Keratinocyte (primary cell): ENCODE measurements at regions not wholly inside any gene's neighbourhood (a gene's known extent, or its start where the extent isn't known, plus 50 kb on each side); places are given as distances from the start of the nearest gene placed in this dataset.

Experiments used
- EZH2 ChIP-seq: IDR thresholded peaks from one replicate; pipeline ENCODE4 v1.6.1; 2012; ENCODE audit warnings: inconsistent platforms, mild to moderate bottlenecking, low read length, moderate library complexity
- TF ChIP-seq, protein P1 (sequence below), 3 experiments: IDR thresholded peaks in 1 of 3; conservative IDR thresholded peaks in 1 of 3; optimal IDR thresholded peaks in 1 of 3; 2 replicates in 2 of 3; 3 replicates in 1 of 3; pipeline versions ENCODE3 to v1.5.1; 2011; ENCODE audit warnings: low read length in 3 of 3, mild to moderate bottlenecking in 3 of 3, moderate library complexity in 2 of 3, control low read depth in 1 of 3, inconsistent platforms in 1 of 3; ENCODE audit not compliant: insufficient read depth in 2 of 3; ENCODE audit errors: extremely low read depth in 1 of 3

GRCh38 chr4:55707507-55707906 is 71.4 kb upstream of the NMU start:
- TF ChIP-seq, protein P1, sequence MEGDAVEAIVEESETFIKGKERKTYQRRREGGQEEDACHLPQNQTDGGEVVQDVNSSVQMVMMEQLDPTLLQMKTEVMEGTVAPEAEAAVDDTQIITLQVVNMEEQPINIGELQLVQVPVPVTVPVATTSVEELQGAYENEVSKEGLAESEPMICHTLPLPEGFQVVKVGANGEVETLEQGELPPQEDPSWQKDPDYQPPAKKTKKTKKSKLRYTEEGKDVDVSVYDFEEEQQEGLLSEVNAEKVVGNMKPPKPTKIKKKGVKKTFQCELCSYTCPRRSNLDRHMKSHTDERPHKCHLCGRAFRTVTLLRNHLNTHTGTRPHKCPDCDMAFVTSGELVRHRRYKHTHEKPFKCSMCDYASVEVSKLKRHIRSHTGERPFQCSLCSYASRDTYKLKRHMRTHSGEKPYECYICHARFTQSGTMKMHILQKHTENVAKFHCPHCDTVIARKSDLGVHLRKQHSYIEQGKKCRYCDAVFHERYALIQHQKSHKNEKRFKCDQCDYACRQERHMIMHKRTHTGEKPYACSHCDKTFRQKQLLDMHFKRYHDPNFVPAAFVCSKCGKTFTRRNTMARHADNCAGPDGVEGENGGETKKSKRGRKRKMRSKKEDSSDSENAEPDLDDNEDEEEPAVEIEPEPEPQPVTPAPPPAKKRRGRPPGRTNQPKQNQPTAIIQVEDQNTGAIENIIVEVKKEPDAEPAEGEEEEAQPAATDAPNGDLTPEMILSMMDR (optimal IDR thresholded peaks at IDR 0.05 in 1 of 3, IDR thresholded peaks at IDR 0.05 in 1 of 3, conservative IDR thresholded peaks at IDR 0.05 in 1 of 3; ENCODE audit: extremely low read depth in 1 of 3, insufficient read depth in 2 of 3, low read length in 3 of 3), result no peak
- no peak for TF ChIP-seq EZH2
